ENCODE measurements at regions not wholly inside any gene's neighbourhood (a gene's known extent, or its start where the extent isn't known, plus 50 kb on each side); places are given as distances from the start of the nearest gene placed in this dataset.

DNA sequence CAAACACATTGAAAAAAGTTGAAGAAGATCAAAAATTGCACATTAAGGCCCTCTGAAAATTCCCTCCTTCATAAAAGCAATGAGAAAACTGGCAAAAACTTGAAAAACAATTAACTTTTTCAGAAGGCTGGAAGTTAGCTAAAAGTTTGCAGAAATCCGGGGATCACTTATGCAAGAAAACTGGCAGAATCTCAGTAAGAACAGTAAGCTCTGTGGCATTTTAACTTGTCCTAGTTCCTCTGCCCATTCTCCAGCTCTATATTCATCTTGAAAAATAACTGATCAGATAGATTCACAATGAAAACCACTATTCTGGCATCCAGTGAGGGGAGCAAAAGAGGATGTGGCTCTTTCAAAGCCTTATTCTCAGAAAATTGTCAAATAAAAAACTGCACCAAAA is 566.8 kb downstream of the NTRK3 start:
- Histone ChIP-seq H3K4me3 (ENCODE audit: low read length) (no peak overlapping the region), H3K27me3 (ENCODE audit: low read depth, low read length) (no peaks in the 10 kb centered on the region), H3K4me1 (ENCODE audit: low read length) (no peaks in the 10 kb centered on the region), H2AFZ (ENCODE audit: low read depth, low read length) (no peak overlapping the region), H3K9ac (ENCODE audit: low read length) (no peak overlapping the region), H3K27ac (ENCODE audit: low read length) (no peak overlapping the region), H3K9me3 (ENCODE audit: insufficient read depth, low read length) (0 out of 2 replicates have a peak, but pooled peaks cover 3% of the 10 kb centered on the region), H3K36me3 (replicated peaks; ENCODE audit: low read depth, low read length) (no peaks in the 10 kb centered on the region), H3K79me2 (ENCODE audit: low read length) (no peaks in the 10 kb centered on the region), H4K20me1 (ENCODE audit: insufficient read depth, low read length) (no peaks in the 10 kb centered on the region), H3K4me2 (ENCODE audit: low read length) (no peak overlapping the region)
- no peak for TF ChIP-seq EZH2phosphoT487 (IDR thresholded peaks at IDR 0.05; ENCODE audit: low read depth)
- TF ChIP-seq, protein P1, sequence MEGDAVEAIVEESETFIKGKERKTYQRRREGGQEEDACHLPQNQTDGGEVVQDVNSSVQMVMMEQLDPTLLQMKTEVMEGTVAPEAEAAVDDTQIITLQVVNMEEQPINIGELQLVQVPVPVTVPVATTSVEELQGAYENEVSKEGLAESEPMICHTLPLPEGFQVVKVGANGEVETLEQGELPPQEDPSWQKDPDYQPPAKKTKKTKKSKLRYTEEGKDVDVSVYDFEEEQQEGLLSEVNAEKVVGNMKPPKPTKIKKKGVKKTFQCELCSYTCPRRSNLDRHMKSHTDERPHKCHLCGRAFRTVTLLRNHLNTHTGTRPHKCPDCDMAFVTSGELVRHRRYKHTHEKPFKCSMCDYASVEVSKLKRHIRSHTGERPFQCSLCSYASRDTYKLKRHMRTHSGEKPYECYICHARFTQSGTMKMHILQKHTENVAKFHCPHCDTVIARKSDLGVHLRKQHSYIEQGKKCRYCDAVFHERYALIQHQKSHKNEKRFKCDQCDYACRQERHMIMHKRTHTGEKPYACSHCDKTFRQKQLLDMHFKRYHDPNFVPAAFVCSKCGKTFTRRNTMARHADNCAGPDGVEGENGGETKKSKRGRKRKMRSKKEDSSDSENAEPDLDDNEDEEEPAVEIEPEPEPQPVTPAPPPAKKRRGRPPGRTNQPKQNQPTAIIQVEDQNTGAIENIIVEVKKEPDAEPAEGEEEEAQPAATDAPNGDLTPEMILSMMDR (IDR thresholded peaks at IDR 0.05; ENCODE audit: low read depth, low read length): no peak

DNA sequence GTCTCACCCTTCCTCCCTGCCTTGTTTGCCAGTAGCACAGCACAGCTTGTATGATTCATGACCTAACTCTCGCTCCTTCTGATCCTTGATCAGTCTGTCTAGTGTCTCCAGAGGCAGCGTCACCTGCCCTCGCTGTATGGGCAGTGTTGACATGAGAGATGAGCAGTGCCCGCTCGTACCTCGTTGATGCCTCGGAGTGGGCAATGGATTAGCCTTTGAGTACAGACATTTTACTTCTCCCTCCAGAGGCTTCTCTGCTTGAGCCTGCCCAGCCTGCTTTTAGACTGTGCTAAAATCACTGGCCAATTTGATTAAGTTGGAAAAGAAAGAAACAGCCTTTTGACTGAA is 569.0 kb downstream of the NTRK3 start:
- no peaks in the 10 kb centered on the region for H4K20me1 ChIP-seq (ENCODE audit: insufficient read depth, low read length)
- H3K27me3 ChIP-seq (ENCODE audit: low read depth, low read length): no peaks in the 10 kb centered on the region
- no peak overlapping the region for H3K4me2 ChIP-seq (ENCODE audit: low read length)
- H3K79me2 ChIP-seq (ENCODE audit: low read length): no peaks in the 10 kb centered on the region
- no peak overlapping the region for H2AFZ ChIP-seq (ENCODE audit: low read depth, low read length)
- H3K4me1 ChIP-seq (ENCODE audit: low read length): no peaks in the 10 kb centered on the region
- H3K4me3 ChIP-seq (ENCODE audit: low read length): no peak overlapping the region
- TF ChIP-seq, protein P1 (IDR thresholded peaks at IDR 0.05; ENCODE audit: low read depth, low read length): no peak
- no peak for TF ChIP-seq EZH2phosphoT487 (IDR thresholded peaks at IDR 0.05; ENCODE audit: low read depth)
- no peak overlapping the region for H3K27ac ChIP-seq (ENCODE audit: low read length)
- H3K9ac ChIP-seq (ENCODE audit: low read length): no peak overlapping the region
- no peaks in the 10 kb centered on the region for H3K9me3 ChIP-seq (ENCODE audit: insufficient read depth, low read length)
- no peaks in the 10 kb centered on the region for H3K36me3 ChIP-seq (replicated peaks; ENCODE audit: low read depth, low read length)

DNA sequence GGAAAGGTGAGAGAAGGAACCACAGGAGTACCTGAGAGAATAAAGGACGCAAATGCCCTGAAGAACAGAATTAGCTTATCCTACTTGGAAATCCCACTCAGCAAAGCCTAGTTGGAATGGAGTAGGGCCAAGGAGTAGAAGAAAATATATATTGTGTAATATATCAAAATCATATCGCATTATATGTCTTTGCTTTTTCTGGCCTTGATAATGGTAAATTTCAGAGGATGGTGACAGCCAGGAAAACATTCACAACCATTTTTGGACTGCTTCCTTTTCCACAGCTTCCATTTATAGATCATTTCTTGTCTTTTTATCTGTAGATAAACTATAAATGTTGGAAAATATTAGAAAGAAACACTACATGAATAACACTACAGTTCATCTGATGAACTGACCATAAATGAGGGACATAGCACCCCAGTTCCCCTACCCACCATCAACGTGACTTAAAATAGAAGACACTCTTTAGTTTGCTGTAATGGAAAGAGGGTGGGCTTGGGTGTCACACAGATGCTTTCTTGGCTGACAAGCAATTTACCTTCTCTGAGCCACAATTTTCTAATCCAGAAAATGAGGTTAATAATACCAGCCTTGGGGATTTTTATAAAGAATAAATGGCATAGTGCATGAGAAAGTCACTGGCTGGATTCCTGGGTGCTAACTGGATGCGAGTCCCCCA is 569.6 kb downstream of the NTRK3 start:
- Histone ChIP-seq H3K4me1 (ENCODE audit: low read length) (no peaks in the 10 kb centered on the region), H3K4me3 (ENCODE audit: low read length) (no peak overlapping the region), H3K79me2 (ENCODE audit: low read length) (no peaks in the 10 kb centered on the region), H3K9ac (ENCODE audit: low read length) (no peak overlapping the region), H3K27ac (ENCODE audit: low read length) (no peak overlapping the region), H3K4me2 (ENCODE audit: low read length) (no peak overlapping the region), H3K9me3 (ENCODE audit: insufficient read depth, low read length) (no peaks in the 10 kb centered on the region), H2AFZ (ENCODE audit: low read depth, low read length) (no peak overlapping the region), H3K27me3 (ENCODE audit: low read depth, low read length) (no peaks in the 10 kb centered on the region), H3K36me3 (replicated peaks; ENCODE audit: low read depth, low read length) (no peaks in the 10 kb centered on the region), H4K20me1 (ENCODE audit: insufficient read depth, low read length) (no peaks in the 10 kb centered on the region)
- TF ChIP-seq EZH2phosphoT487 (IDR thresholded peaks at IDR 0.05; ENCODE audit: low read depth): no peak
- TF ChIP-seq, protein P1 (IDR thresholded peaks at IDR 0.05; ENCODE audit: low read depth, low read length): no peak

DNA sequence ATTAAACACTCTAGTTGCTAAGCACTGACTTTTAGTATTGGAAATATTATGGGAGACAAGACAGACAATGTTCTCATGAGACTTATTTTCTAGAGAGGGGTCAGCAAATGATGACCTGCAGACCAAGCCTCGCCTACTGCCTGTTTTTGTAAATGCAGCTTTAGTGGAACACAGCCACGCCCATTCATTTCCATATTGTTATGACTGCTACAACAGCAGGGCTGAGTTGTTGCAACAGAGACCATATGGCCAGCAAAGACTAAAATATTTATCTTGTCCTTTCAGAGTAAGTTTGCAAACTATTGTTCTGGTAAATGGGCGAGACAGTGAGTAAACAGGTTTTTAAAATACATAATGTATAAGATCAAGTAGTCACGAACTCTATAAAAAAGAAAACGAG is 570.2 kb downstream of the NTRK3 start:
- no peaks in the 10 kb centered on the region for H3K4me1 ChIP-seq (ENCODE audit: low read length)
- no peak overlapping the region for H3K9ac ChIP-seq (ENCODE audit: low read length)
- H3K9me3 ChIP-seq (ENCODE audit: insufficient read depth, low read length): no peaks in the 10 kb centered on the region
- H2AFZ ChIP-seq (ENCODE audit: low read depth, low read length): no peak overlapping the region
- H3K27ac ChIP-seq (ENCODE audit: low read length): no peak overlapping the region
- H3K27me3 ChIP-seq (ENCODE audit: low read depth, low read length): no peaks in the 10 kb centered on the region
- no peaks in the 10 kb centered on the region for H3K79me2 ChIP-seq (ENCODE audit: low read length)
- TF ChIP-seq, protein P1 (IDR thresholded peaks at IDR 0.05; ENCODE audit: low read depth, low read length): no peak
- no peak for TF ChIP-seq EZH2phosphoT487 (IDR thresholded peaks at IDR 0.05; ENCODE audit: low read depth)
- no peak overlapping the region for H3K4me2 ChIP-seq (ENCODE audit: low read length)
- no peaks in the 10 kb centered on the region for H3K36me3 ChIP-seq (replicated peaks; ENCODE audit: low read depth, low read length)
- H4K20me1 ChIP-seq (ENCODE audit: insufficient read depth, low read length): no peaks in the 10 kb centered on the region
- no peak overlapping the region for H3K4me3 ChIP-seq (ENCODE audit: low read length)
